Smooth muscle cell (in vitro differentiated cells): ENCODE measurements at regions not wholly inside any gene's neighbourhood (a gene's known extent, or its start where the extent isn't known, plus 50 kb on each side); places are given as distances from the start of the nearest gene placed in this dataset.

ENCODE experiments used
- DNase-seq: peaks from one replicate; lab custom pipeline; 2025; ENCODE audit not compliant: unreplicated experiment; lab: John Stamatoyannopoulos, UW
- H2AFZ ChIP-seq: fragments of 200-600 bp; sonication (generic); 2 replicates; pipeline ENCODE4 v1.6.0; 2016; ENCODE audit warnings: antibody characterized with exemption, low read depth, mild to moderate bottlenecking
- H3F3A ChIP-seq: fragments of 200-600 bp; sonication (generic); 2 replicates; pipeline ENCODE4 v1.6.0; 2017; ENCODE audit warnings: antibody characterized with exemption, low read depth
- H3K27ac ChIP-seq: fragments of 200-600 bp; sonication (generic); 2 replicates; pipeline ENCODE4 v1.5.1; 2016; ENCODE audit warnings: low read depth, mild to moderate bottlenecking
- H3K27me3 ChIP-seq: fragments of 200-600 bp; sonication (generic); 2 replicates; pipeline ENCODE4 v1.6.1; 2016; ENCODE audit warnings: low read depth, mild to moderate bottlenecking
- H3K36me3 ChIP-seq: fragments of 200-600 bp; sonication (generic); 2 replicates; pipeline ENCODE4 v1.5.1; 2016; ENCODE audit warnings: low read depth
- H3K4me1 ChIP-seq: fragments of 200-600 bp; sonication (generic); 2 replicates; pipeline ENCODE4 v1.5.1; 2016; ENCODE audit warnings: low read depth
- H3K4me2 ChIP-seq: fragments of 200-600 bp; sonication (generic); 2 replicates; pipeline ENCODE4 v1.6.0; 2016; ENCODE audit warnings: mild to moderate bottlenecking
- H3K4me3 ChIP-seq: fragments of 200-600 bp; sonication (generic); 2 replicates; pipeline ENCODE4 v1.5.1; 2016; ENCODE audit warnings: mild to moderate bottlenecking
- H3K79me2 ChIP-seq: fragments of 200-600 bp; sonication (generic); 2 replicates; pipeline ENCODE4 v1.6.0; 2016; ENCODE audit warnings: low read depth, mild to moderate bottlenecking
- H3K9ac ChIP-seq: fragments of 200-600 bp; sonication (generic); 2 replicates; pipeline ENCODE4 v1.6.0; 2016; ENCODE audit warnings: low read depth
- H3K9me3 ChIP-seq: fragments of 200-600 bp; sonication (generic); replicated peaks from 2 replicates; pipeline ENCODE4 v1.5.1; 2016; ENCODE audit warnings: low read depth
- H4K20me1 ChIP-seq: fragments of 200-600 bp; sonication (generic); 2 replicates; pipeline ENCODE4 v1.6.0; 2016; ENCODE audit warnings: low read depth
- WGBS: methylation state at CpG from one replicate; pipeline ENCODE4 v1.1.7; 2016; ENCODE audit warnings: low lambda C conversion rate; 5-methylcytosine and 5-hydroxymethylcytosine counted together
- TF ChIP-seq, protein P1 (sequence below): fragments of 200-600 bp; sonication (generic); IDR thresholded peaks from 2 replicates; pipeline ENCODE4 v1.5.1; 2017; ENCODE audit warnings: borderline replicate concordance, mild to moderate bottlenecking, antibody characterized with exemption; ENCODE audit not compliant: insufficient read depth, poor library complexity, severe bottlenecking

DNA sequence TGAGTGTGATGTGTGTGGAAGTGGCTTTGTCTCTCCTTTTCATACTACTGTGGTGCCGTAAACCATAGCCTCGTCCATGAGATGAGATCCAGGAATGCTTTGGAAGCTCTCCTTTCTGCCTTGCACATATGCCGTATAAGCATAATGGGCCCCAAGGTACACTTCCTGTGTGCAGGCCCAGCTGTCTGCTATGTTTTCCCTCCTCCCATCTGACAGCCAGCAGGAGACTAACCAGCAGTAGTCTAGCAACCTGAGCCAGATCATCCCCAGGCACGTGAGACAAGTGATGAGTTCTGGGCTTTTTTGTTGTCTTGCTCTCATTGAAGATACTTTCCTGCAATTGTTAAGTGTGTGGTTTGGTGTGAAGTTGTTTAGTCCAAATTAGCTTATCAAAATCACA, 555.5 kb upstream of the LRRTM4 start:
- Histone ChIP-seq H3K27me3 (no peaks in the 10 kb centered on the region), H3K9ac (no peak overlapping the region), H4K20me1 (no peaks in the 10 kb centered on the region), H3F3A (no peaks in the 10 kb centered on the region), H3K4me2 (no peak overlapping the region), H3K4me1 (no peaks in the 10 kb centered on the region), H3K79me2 (no peaks in the 10 kb centered on the region), H3K9me3 (no peaks in the 10 kb centered on the region), H3K27ac (no peak overlapping the region), H3K4me3 (no peak overlapping the region), H2AFZ (no peak overlapping the region), H3K36me3 (no peaks in the 10 kb centered on the region)
- 66% methylated on average over 4 of the region's 4 CpGs for WGBS
- no peak for DNase-seq
- TF ChIP-seq, protein P1, sequence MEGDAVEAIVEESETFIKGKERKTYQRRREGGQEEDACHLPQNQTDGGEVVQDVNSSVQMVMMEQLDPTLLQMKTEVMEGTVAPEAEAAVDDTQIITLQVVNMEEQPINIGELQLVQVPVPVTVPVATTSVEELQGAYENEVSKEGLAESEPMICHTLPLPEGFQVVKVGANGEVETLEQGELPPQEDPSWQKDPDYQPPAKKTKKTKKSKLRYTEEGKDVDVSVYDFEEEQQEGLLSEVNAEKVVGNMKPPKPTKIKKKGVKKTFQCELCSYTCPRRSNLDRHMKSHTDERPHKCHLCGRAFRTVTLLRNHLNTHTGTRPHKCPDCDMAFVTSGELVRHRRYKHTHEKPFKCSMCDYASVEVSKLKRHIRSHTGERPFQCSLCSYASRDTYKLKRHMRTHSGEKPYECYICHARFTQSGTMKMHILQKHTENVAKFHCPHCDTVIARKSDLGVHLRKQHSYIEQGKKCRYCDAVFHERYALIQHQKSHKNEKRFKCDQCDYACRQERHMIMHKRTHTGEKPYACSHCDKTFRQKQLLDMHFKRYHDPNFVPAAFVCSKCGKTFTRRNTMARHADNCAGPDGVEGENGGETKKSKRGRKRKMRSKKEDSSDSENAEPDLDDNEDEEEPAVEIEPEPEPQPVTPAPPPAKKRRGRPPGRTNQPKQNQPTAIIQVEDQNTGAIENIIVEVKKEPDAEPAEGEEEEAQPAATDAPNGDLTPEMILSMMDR, result no peak

DNA sequence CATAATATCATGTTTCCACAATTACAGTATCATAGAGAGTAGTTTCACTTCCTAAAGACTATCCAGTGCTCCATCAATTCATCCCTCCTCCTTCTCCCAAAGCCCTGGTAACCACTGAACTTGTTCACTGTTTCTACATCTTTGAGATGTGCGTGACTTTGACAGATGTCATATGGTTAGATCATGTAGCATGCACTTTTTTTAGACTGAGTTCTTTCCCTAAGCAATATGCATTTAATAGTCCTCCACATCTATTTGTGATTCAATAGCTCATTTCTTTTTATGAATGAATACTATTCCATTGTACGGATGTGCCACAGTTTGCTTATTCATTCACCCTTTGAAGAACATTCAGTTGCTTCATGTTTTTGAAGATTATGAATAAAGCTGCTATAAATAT, 560.4 kb upstream of the LRRTM4 start:
- Histone ChIP-seq H3K27me3 (no peaks in the 10 kb centered on the region), H3K9me3 (no peaks in the 10 kb centered on the region), H3K4me2 (no peak overlapping the region), H3K4me1 (no peaks in the 10 kb centered on the region), H3K9ac (no peak overlapping the region), H3K27ac (no peak overlapping the region), H4K20me1 (no peaks in the 10 kb centered on the region), H3K4me3 (no peak overlapping the region), H3F3A (no peaks in the 10 kb centered on the region), H3K79me2 (no peaks in the 10 kb centered on the region), H2AFZ (no peak overlapping the region), H3K36me3 (no peaks in the 10 kb centered on the region)
- TF ChIP-seq, protein P1, result no peak
- 92% methylated on average over 2 of the region's 2 CpGs for WGBS
- DNase-seq, result no peak

DNA sequence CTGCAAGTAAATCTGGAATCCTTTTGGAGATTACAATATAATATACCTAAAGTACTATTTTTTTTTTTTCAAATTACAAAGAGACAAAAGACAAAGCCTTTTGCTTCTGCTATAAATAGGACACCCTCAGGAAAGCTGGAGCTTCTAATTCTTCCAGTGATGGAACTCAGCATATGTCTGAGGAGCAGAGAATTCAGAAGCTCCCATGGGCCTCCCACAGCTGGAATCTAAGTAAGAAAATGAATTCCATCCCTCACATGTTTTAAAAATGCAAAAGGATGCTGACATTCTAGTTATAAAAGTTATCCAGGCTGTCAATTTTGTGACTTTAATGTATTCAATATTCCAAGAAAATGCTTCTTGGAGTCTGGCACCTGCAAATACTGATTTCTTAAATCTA, 571.3 kb upstream of the LRRTM4 start:
- Histone ChIP-seq H3K4me1 (no peaks in the 10 kb centered on the region), H3F3A (no peaks in the 10 kb centered on the region), H3K4me2 (no peak overlapping the region), H3K36me3 (no peaks in the 10 kb centered on the region), H3K9ac (no peak overlapping the region), H4K20me1 (no peaks in the 10 kb centered on the region), H3K79me2 (no peaks in the 10 kb centered on the region), H3K4me3 (no peak overlapping the region), H3K9me3 (no peaks in the 10 kb centered on the region), H3K27me3 (no peaks in the 10 kb centered on the region), H2AFZ (no peak overlapping the region), H3K27ac (no peak overlapping the region)
- TF ChIP-seq, protein P1, result no peak
- DNase-seq, result no peak

DNA sequence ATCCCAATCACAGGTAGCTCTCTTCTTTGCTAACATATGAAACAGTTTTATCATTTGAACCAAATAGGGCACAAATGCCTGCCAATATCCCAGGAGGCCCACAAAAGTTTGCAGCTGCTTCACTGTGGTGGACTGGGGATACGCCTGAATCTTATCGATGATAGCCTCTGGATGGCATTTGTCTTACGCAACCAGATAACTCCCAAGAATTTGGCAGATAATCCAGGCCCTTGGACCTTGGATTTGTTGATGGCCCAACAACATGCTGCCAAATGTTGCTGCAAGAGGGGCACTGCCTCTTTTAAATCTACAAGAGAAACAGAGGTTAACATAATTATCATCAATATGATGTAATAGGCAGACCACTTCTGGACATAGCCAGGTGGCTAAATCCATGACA, 587.1 kb upstream of the LRRTM4 start:
- TF ChIP-seq, protein P1, result no peak
- no peaks in the 10 kb centered on the region for H3K4me1 ChIP-seq

More for the DNA sequence above, 587.1 kb upstream of the LRRTM4 start:
- no peaks in the 10 kb centered on the region for H3F3A ChIP-seq
- no peaks in the 10 kb centered on the region for H3K9me3 ChIP-seq
- H2AFZ ChIP-seq, result no peak overlapping the region
- no peaks in the 10 kb centered on the region for H4K20me1 ChIP-seq
- H3K36me3 ChIP-seq, result no peaks in the 10 kb centered on the region
- no peak overlapping the region for H3K4me2 ChIP-seq
- no peak overlapping the region for H3K9ac ChIP-seq
- H3K4me3 ChIP-seq, result no peak overlapping the region
- WGBS, result 96% methylated on average over 3 of the region's 3 CpGs
- no peak for DNase-seq
- no peaks in the 10 kb centered on the region for H3K79me2 ChIP-seq
- H3K27me3 ChIP-seq, result no peaks in the 10 kb centered on the region
- H3K27ac ChIP-seq, result no peak overlapping the region
